ENCODE measurements at regions not wholly inside any gene's neighbourhood (a gene's known extent, or its start where the extent isn't known, plus 50 kb on each side); places are given as distances from the start of the nearest gene placed in this dataset.

DNA sequence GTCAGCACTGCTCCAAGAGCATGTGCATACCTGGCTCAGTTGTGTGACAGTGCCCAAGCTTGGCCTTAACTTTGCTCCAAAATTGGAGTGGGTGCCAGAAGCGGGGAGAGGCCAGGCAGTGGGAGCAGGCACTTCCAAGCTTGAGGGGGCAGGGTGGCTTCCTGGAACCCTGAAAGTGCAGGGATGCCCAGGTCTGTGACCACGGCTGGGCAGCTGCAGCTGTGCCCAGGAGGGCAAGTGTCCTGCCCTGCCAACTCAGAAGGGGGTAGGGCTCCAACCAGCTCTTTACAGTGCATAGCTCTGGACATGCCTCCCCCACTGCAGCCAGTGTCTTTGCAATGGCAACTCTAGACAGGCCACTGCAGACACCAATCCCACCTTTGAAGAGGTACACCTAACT lies 478.6 kb downstream of the OTOL1 start:
- no peak overlapping the region for H3K4me3 ChIP-seq
- ChIA-PET RAD21 (ENCODE audit: unreplicated experiment) (no interaction called here), SMC1A (ENCODE audit: uncharacterized antibody, unreplicated experiment) (interaction anchor here (0.6 to 1.2 kb wide), 2 partner anchors 18 to 358 kb away, joined by 3 to 4 read pairs; no protein-coding TSS in a partner anchor), CTCF (no interaction called here), POLR2A (no interaction called here)
- DNase-seq (ENCODE audit: low read depth, low spot score) (no peak), ATAC-seq (no peak), FAIRE-seq (no peak)
- H2AFZ ChIP-seq (ENCODE audit: control insufficient read depth, low read depth, low read length): no peak overlapping the region
- in situ Hi-C loops (cut with MboI) (no loop called here), intact Hi-C loops (cut with micrococcal nuclease; ENCODE audit: unreplicated experiment) (no loop called here)
- no peaks in the 10 kb centered on the region for H3K36me3 ChIP-seq (ENCODE audit: control insufficient read depth in 2 of 2, insufficient read depth in 2 of 2, low read length in 1 of 2)
- no peaks in the 10 kb centered on the region for H3K79me2 ChIP-seq (ENCODE audit: control insufficient read depth, insufficient read depth, low read length)
- no peaks in the 10 kb centered on the region for H4K20me1 ChIP-seq (ENCODE audit: control insufficient read depth, insufficient read depth)
- no peak overlapping the region for H3K9ac ChIP-seq (ENCODE audit: control insufficient read depth, insufficient read depth, low read length)
- WGBS (ENCODE audit: insufficient coverage, insufficient replicate concordance, low lambda C conversion rate, missing lambda C conversion rate): 0% methylated on average over 2 of the region's 2 CpGs
- no peaks in the 10 kb centered on the region for H3K4me1 ChIP-seq (ENCODE audit: control insufficient read depth, insufficient read depth, low read length)
- H3K27me3 ChIP-seq (replicated peaks in 1 of 2; ENCODE audit: control insufficient read depth in 2 of 2, insufficient read depth in 2 of 2, low read length in 1 of 2): no peaks in the 10 kb centered on the region
- H3K9me3 ChIP-seq (replicated peaks; ENCODE audit: control insufficient read depth, insufficient read depth, low read length): no peaks in the 10 kb centered on the region; the same call in 2 of the 3 replicates
- H3K4me2 ChIP-seq (ENCODE audit: control insufficient read depth, insufficient read depth): no peak overlapping the region
- no peak overlapping the region for H3K27ac ChIP-seq (ENCODE audit: control insufficient read depth, insufficient read depth)
- BruUV-seq (replicated peaks): no TSS peak
- no peak for TF ChIP-seq NR2F1 (conservative IDR thresholded peaks at IDR 0.05)
- no peak for TF ChIP-seq EGR1 (IDR thresholded peaks at IDR 0.05; ENCODE audit: borderline replicate concordance in 1 of 2, low read depth in 2 of 2, low read length in 2 of 2)
- TF ChIP-seq SMAD1 (IDR thresholded peaks at IDR 0.05; ENCODE audit: low read depth, partially characterized antibody): no peak
- TF ChIP-seq, protein P1, sequence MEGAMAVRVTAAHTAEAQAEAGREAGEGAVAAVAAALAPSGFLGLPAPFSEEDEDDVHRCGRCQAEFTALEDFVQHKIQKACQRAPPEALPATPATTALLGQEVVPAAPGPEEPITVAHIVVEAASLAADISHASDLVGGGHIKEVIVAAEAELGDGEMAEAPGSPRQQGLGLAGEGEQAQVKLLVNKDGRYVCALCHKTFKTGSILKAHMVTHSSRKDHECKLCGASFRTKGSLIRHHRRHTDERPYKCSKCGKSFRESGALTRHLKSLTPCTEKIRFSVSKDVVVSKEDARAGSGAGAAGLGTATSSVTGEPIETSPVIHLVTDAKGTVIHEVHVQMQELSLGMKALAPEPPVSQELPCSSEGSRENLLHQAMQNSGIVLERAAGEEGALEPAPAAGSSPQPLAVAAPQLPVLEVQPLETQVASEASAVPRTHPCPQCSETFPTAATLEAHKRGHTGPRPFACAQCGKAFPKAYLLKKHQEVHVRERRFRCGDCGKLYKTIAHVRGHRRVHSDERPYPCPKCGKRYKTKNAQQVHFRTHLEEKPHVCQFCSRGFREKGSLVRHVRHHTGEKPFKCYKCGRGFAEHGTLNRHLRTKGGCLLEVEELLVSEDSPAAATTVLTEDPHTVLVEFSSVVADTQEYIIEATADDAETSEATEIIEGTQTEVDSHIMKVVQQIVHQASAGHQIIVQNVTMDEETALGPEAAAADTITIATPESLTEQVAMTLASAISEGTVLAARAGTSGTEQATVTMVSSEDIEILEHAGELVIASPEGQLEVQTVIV (IDR thresholded peaks at IDR 0.05; ENCODE audit: borderline replicate concordance, partially characterized antibody): no peak
- TF ChIP-seq, protein P2, sequence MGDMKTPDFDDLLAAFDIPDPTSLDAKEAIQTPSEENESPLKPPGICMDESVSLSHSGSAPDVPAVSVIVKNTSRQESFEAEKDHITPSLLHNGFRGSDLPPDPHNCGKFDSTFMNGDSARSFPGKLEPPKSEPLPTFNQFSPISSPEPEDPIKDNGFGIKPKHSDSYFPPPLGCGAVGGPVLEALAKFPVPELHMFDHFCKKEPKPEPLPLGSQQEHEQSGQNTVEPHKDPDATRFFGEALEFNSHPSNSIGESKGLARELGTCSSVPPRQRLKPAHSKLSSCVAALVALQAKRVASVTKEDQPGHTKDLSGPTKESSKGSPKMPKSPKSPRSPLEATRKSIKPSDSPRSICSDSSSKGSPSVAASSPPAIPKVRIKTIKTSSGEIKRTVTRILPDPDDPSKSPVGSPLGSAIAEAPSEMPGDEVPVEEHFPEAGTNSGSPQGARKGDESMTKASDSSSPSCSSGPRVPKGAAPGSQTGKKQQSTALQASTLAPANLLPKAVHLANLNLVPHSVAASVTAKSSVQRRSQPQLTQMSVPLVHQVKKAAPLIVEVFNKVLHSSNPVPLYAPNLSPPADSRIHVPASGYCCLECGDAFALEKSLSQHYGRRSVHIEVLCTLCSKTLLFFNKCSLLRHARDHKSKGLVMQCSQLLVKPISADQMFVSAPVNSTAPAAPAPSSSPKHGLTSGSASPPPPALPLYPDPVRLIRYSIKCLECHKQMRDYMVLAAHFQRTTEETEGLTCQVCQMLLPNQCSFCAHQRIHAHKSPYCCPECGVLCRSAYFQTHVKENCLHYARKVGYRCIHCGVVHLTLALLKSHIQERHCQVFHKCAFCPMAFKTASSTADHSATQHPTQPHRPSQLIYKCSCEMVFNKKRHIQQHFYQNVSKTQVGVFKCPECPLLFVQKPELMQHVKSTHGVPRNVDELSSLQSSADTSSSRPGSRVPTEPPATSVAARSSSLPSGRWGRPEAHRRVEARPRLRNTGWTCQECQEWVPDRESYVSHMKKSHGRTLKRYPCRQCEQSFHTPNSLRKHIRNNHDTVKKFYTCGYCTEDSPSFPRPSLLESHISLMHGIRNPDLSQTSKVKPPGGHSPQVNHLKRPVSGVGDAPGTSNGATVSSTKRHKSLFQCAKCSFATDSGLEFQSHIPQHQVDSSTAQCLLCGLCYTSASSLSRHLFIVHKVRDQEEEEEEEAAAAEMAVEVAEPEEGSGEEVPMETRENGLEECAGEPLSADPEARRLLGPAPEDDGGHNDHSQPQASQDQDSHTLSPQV (IDR thresholded peaks at IDR 0.05): no peak
- no peak for TF ChIP-seq SRF (IDR thresholded peaks at IDR 0.05; ENCODE audit: low read depth in 2 of 2, low read length in 2 of 2)
- TF ChIP-seq, protein P3, sequence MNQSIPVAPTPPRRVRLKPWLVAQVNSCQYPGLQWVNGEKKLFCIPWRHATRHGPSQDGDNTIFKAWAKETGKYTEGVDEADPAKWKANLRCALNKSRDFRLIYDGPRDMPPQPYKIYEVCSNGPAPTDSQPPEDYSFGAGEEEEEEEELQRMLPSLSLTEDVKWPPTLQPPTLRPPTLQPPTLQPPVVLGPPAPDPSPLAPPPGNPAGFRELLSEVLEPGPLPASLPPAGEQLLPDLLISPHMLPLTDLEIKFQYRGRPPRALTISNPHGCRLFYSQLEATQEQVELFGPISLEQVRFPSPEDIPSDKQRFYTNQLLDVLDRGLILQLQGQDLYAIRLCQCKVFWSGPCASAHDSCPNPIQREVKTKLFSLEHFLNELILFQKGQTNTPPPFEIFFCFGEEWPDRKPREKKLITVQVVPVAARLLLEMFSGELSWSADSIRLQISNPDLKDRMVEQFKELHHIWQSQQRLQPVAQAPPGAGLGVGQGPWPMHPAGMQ (IDR thresholded peaks at IDR 0.05; ENCODE audit: borderline replicate concordance): no peak
- TF ChIP-seq ZZZ3 (IDR thresholded peaks at IDR 0.05; ENCODE audit: control insufficient read depth, insufficient read length, low read depth): no peak
- TF ChIP-seq IRF4 (IDR thresholded peaks at IDR 0.05; ENCODE audit: low read depth, low read length): no peak
- no peak for TF ChIP-seq FOXM1 (IDR thresholded peaks at IDR 0.05; ENCODE audit: low read depth, low read length)
- TF ChIP-seq, protein P4, sequence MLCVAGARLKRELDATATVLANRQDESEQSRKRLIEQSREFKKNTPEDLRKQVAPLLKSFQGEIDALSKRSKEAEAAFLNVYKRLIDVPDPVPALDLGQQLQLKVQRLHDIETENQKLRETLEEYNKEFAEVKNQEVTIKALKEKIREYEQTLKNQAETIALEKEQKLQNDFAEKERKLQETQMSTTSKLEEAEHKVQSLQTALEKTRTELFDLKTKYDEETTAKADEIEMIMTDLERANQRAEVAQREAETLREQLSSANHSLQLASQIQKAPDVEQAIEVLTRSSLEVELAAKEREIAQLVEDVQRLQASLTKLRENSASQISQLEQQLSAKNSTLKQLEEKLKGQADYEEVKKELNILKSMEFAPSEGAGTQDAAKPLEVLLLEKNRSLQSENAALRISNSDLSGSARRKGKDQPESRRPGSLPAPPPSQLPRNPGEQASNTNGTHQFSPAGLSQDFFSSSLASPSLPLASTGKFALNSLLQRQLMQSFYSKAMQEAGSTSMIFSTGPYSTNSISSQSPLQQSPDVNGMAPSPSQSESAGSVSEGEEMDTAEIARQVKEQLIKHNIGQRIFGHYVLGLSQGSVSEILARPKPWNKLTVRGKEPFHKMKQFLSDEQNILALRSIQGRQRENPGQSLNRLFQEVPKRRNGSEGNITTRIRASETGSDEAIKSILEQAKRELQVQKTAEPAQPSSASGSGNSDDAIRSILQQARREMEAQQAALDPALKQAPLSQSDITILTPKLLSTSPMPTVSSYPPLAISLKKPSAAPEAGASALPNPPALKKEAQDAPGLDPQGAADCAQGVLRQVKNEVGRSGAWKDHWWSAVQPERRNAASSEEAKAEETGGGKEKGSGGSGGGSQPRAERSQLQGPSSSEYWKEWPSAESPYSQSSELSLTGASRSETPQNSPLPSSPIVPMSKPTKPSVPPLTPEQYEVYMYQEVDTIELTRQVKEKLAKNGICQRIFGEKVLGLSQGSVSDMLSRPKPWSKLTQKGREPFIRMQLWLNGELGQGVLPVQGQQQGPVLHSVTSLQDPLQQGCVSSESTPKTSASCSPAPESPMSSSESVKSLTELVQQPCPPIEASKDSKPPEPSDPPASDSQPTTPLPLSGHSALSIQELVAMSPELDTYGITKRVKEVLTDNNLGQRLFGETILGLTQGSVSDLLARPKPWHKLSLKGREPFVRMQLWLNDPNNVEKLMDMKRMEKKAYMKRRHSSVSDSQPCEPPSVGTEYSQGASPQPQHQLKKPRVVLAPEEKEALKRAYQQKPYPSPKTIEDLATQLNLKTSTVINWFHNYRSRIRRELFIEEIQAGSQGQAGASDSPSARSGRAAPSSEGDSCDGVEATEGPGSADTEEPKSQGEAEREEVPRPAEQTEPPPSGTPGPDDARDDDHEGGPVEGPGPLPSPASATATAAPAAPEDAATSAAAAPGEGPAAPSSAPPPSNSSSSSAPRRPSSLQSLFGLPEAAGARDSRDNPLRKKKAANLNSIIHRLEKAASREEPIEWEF (IDR thresholded peaks at IDR 0.05; ENCODE audit: insufficient replicate concordance, low read depth, low read length): no peak
